Muscle layer of duodenum (tissue), 2 donors: ENCODE measurements at regions not wholly inside any gene's neighbourhood (a gene's known extent, or its start where the extent isn't known, plus 50 kb on each side); places are given as distances from the start of the nearest gene placed in this dataset.
"Not testable (repeated sequence)": the region's sequence is repeated elsewhere in the genome, so short reads cannot be mapped to it uniquely, and the experiment has no call there.

Source experiments
- H3K27ac ChIP-seq: one replicate; pipeline ENCODE4 v1.7.0; 2013; ENCODE audit warnings: mild to moderate bottlenecking, low read length
- H3K27me3 ChIP-seq: one replicate; pipeline ENCODE4 v1.7.0; 2013; ENCODE audit warnings: low read depth, mild to moderate bottlenecking, control low read depth, low read length
- H3K36me3 ChIP-seq, 2 donors: one replicate each; pipeline ENCODE4 v1.7.0; 2013; ENCODE audit warnings: low read length in 2 of 2, control low read depth in 1 of 2, mild to moderate bottlenecking in 1 of 2; ENCODE audit not compliant: insufficient read depth in 2 of 2, control insufficient read depth in 1 of 2
- H3K4me1 ChIP-seq, 2 donors: one replicate each; pipeline ENCODE4 v1.7.0; 2013; ENCODE audit warnings: low read length in 2 of 2, mild to moderate bottlenecking in 2 of 2, control low read depth in 1 of 2, moderate library complexity in 1 of 2; ENCODE audit not compliant: insufficient read depth in 2 of 2, control insufficient read depth in 1 of 2
- H3K4me3 ChIP-seq, 2 donors: one replicate each; pipeline ENCODE4 v1.7.0; 2013; ENCODE audit warnings: low read length in 2 of 2, low read depth in 1 of 2, mild to moderate bottlenecking in 1 of 2
- H3K9me3 ChIP-seq, 2 donors: one replicate each; pipeline ENCODE4 v1.7.0; 2013; ENCODE audit warnings: low read length in 2 of 2, control low read depth in 1 of 2, mild to moderate bottlenecking in 1 of 2; ENCODE audit not compliant: control insufficient read depth in 1 of 2
- donor health status: healthy.

DNA sequence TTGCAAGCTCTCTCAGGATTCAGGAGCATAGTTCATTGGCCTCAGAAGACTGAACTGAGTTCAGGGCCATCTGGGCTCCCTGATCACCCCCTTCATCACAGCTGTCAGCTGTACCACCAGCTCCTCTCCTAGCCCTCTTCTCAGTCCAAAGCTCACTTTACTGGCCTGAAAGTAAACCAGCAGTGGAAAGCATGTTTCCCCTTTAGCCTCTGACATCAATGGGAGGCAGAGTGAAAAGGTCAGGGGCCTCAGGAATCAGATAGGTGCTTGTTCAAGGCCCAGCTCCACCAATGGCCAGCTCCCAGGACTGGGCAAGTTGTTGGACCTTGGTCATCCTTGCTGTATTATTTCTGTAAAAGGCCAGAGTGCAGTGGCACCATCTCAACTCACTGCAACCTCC lies 223.4 kb downstream of the TLE3 start:
- H3K9me3 ChIP-seq = peaks cover 15 to 22% of the 10 kb centered on the region in 2 donors

DNA sequence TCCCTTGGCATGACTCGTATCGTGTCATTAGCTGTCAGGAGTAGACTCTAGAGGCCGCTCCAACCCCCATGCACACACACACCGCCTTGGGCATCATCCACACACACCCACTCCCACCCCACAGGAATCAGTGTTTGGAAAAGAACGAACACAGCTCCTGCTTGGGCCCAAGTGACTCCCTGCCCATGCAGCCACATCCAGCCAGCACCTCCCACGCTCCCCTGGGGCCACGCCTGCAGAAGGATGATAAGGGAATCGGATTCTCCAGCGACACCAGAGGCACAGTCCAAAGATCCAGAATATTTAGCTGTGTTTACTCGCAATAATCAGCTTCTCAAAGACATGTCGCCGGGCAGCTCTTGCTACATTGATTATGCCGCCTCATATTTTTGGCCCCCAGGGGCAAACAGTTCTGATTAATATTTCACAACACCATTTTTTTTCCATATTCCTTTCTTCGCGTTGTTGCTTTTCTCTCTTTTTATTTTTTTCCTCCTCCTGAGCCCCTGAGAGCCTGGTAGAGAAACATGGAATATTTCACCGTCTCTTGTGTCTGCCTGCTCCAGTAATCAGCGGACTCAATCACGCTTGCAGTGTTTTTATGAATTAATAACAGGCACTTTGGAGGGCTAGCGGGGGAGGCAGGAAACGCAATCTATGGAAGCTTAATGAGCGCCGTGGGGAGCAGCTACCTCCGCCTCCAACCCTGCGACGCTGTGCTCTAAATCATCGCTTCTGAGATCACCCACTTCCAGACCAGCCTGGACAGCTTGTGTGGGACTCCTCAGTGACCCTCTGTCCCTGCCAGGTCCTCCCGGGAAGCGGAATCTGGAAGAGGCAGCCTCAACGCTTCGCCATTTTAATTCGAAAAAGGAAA lies 221.4 kb downstream of the TLE3 start:
- no peak overlapping the region for H3K27ac ChIP-seq
- no peaks in the 10 kb centered on the region for H3K4me1 ChIP-seq
- peaks cover 15 to 22% of the 10 kb centered on the region in 2 donors for H3K9me3 ChIP-seq
- H3K4me3 ChIP-seq = no peak overlapping the region
- H3K27me3 ChIP-seq = no peaks in the 10 kb centered on the region
- no peaks in the 10 kb centered on the region for H3K36me3 ChIP-seq

More for the DNA sequence above, 223.4 kb downstream of the TLE3 start:
- H3K4me1 ChIP-seq = no peaks in the 10 kb centered on the region
- H3K4me3 ChIP-seq = no peak overlapping the region
- H3K36me3 ChIP-seq = no peaks in the 10 kb centered on the region
- no peak overlapping the region for H3K27ac ChIP-seq
- no peaks in the 10 kb centered on the region for H3K27me3 ChIP-seq

DNA sequence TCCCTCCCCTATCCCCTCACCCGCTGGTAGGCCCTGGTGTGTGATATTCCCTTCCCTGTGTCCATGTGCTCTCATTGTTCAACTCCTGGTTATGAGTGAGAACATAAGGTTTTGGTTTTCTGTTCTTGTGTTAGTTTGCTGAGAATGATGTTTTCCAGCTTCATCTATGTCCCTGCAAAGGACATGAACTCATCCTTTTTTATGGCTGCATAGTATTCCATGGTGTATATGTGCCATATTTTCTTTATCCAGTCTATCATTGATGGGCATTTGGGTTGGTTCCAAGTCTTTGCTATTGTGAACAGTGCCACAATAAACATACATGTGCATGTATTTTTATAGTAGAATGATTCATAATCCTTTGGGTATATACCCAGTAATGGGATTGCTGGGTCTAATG lies 217.8 kb downstream of the TLE3 start:
- not testable (repeated sequence) for H3K4me1 ChIP-seq, H3K9me3 ChIP-seq, H3K27me3 ChIP-seq, H3K36me3 ChIP-seq, H3K27ac ChIP-seq, H3K4me3 ChIP-seq

DNA sequence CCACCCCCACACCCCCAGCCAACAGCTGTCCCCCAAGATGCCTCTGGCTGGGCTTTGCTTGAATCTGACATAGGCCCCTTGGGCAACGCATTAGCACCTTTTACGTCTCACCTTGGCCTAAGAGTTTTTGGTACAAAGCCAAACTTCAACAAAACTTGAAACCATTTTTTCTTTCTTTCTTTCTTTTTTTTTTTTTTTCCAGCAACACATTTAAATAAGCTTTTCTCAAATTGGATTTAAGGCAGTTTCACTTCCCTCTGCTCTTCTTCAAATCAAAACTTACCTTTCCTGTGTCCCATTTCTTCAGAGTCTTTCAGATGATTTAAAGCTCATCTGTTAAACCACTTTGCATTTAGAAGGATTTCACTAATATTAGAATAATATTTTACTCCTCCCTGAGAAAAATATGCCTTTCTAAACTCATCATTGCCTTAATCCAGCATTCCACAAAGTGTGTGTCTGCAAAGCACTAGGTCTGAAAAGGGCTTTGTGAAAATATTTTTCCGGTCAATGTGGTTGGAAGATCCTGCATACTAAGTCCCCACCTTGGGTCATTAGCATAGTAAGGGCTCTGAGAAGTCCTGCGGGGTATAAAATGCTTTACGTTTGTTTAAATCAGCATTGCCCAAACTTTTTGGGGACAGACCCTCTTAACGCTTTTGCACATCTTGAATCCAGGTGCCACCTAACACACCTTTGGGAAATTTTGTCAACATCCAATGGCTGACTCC lies 217.0 kb downstream of the TLE3 start:
- Histone ChIP-seq H3K4me1 (no peaks in the 10 kb centered on the region), H3K4me3 (no peak overlapping the region), H3K9me3 (peaks cover 0 to 3% of the 10 kb centered on the region in 2 donors), H3K27me3 (peaks cover 4% of the 10 kb centered on the region), H3K36me3 (no peaks in the 10 kb centered on the region), H3K27ac (no peak overlapping the region)

DNA sequence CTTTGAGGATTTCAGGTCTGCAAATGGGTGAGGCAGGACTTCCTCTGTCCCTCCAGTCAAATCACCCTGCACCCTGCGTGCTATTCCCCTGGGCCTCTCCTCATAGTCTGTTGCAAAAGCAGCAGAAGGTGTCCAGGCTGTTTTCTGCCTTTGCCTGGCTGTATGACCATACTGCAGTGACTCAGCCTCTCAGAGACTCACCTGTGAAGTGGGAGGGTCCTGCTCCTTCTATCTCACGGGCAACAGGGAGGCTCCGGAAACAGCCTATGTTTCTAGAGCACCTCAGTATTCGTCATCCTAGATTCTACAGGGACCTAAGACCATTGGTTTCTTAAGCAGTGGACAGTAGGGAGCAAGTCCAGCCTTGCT lies 216.4 kb downstream of the TLE3 start:
- Histone ChIP-seq H3K27me3 (peaks cover 4% of the 10 kb centered on the region), H3K9me3 (peaks cover 0 to 3% of the 10 kb centered on the region in 2 donors), H3K27ac (no peak overlapping the region), H3K4me3 (no peak overlapping the region), H3K36me3 (no peaks in the 10 kb centered on the region), H3K4me1 (no peaks in the 10 kb centered on the region)

DNA sequence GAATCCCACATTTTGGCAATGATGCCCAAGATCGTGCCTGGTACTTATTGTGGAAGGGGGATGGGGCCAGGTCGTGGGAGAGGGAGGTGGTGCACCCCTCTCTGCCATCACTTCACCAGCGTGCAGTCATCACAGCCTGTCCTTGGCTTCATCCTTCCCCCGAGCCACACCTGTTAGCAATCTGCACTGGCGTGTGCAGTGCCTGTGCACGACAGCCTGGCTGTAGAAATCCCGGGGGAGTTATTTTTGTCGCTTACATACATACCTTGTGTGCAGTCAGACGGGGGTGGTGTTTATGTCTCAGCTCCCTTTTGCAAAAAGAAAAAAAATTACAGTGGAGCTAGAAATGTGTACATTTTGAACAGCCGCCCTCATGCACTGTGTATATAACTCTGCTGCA lies 216.0 kb downstream of the TLE3 start:
- Histone ChIP-seq H3K27me3 (peaks cover 4% of the 10 kb centered on the region), H3K9me3 (peaks cover 0 to 3% of the 10 kb centered on the region in 2 donors), H3K27ac (no peak overlapping the region), H3K4me3 (no peak overlapping the region), H3K36me3 (no peaks in the 10 kb centered on the region), H3K4me1 (no peaks in the 10 kb centered on the region)

DNA sequence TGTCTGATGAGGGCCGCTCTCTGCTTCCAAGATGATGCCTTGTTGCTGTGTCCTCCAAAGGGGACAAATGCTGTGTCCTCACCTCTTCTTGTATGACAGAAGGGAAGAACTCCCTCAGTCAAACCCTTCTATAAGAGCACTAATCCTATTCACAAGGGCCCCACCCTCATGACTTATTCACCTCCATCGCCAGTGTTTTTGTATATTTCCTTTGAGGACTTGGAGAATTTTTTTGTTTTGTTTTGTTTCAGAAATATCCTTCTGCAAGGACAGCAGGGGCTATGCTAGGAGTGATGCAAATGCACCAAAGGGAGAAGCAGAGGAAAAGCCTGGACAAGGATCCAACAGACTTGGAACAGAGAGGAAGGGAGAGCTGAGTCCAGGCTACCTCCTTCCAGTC lies 214.4 kb downstream of the TLE3 start:
- Histone ChIP-seq H3K4me1 (no peaks in the 10 kb centered on the region), H3K36me3 (no peaks in the 10 kb centered on the region), H3K27me3 (peaks cover 4% of the 10 kb centered on the region), H3K4me3 (no peak overlapping the region), H3K9me3 (peaks cover 0 to 3% of the 10 kb centered on the region in 2 donors), H3K27ac (no peak overlapping the region)

DNA sequence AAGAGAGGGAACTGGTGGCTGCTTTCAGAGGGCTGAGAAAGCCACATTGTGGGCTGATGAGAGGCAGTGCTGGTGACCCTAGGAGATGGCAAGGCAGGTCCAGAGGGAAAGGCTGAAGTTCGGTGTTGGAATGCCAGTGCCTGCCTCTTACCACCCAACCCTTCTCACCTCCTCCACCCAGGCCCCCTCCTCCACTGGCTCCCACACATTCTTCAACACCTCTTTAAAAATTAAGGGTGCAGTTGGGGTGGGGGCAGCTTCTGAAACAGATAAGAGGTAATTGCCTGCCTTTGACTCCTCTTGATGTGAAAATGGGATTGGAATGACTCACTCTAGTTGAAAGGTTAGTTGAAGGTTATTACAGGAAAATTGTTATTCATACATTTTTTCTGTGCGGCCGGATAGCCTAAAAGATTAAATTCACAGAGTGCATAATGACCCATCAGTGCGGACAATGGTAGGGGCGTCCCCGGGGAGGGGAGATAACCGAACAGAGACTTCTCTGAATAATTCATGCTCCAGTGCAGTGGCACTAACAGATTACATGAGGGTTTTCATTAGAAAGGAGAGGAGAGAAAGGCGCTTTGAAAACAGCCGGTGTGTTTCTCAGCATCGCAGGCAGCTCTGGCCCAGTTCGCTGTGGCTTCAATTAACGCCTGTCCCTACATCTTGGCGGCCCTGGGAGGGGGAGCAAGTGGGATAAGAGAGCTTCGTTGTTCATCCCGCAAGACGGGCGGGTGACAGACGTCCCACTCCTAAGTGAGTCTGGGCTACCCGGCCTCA lies 212.4 kb downstream of the TLE3 start:
- Histone ChIP-seq H3K27ac (no peak overlapping the region), H3K36me3 (no peaks in the 10 kb centered on the region), H3K27me3 (peaks cover 4% of the 10 kb centered on the region), H3K9me3 (peaks cover 0 to 3% of the 10 kb centered on the region in 2 donors), H3K4me1 (no peaks in the 10 kb centered on the region), H3K4me3 (no peak overlapping the region)

DNA sequence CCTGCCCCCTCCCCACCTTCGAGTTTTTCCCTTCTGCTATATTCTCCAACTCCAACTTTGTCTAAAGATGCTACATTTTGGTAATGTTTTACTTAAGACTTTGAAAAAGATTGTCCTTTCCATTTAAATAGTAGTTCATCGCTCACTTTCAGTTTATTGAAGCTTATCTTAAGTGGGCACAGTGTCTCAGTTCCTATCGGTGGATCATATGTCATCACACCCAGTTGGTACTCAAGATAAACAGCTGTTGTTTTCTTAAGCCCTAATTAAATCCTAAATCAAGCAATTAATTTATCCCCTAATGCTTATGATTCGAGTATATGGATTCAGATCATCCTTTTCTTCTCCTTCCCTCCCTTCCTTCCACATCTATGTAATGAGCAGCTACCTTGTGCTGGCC lies 210.7 kb downstream of the TLE3 start:
- Histone ChIP-seq H3K36me3 (no peaks in the 10 kb centered on the region), H3K27me3 (peaks cover 4% of the 10 kb centered on the region), H3K9me3 (peaks cover 0 to 3% of the 10 kb centered on the region in 2 donors), H3K4me1 (no peaks in the 10 kb centered on the region), H3K4me3 (no peak overlapping the region), H3K27ac (no peak overlapping the region)

DNA sequence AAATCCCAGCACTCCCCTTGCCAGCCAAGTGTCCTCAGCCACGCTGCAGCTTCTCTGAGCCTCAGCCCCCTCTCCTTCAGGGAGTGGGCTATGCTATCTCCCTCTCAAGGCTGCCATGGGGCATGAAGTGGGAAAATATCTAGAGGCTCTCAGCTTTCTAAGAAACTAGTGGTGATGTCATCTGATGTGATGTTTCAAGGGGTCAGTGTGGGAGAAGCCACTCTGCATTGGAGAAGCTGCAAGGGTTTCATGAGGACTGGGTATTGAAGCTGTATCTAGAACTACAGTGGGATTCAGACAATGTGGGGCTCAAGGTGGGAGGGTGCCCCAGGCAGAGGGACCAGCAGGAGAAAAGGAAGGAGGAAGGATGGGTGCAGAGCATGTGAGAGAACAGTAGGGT lies 210.2 kb downstream of the TLE3 start:
- Histone ChIP-seq H3K9me3 (peaks cover 0 to under 1% of the 10 kb centered on the region in 2 donors), H3K27ac (no peak overlapping the region), H3K27me3 (peaks cover 4% of the 10 kb centered on the region), H3K4me3 (no peak overlapping the region), H3K36me3 (no peaks in the 10 kb centered on the region), H3K4me1 (no peaks in the 10 kb centered on the region)

DNA sequence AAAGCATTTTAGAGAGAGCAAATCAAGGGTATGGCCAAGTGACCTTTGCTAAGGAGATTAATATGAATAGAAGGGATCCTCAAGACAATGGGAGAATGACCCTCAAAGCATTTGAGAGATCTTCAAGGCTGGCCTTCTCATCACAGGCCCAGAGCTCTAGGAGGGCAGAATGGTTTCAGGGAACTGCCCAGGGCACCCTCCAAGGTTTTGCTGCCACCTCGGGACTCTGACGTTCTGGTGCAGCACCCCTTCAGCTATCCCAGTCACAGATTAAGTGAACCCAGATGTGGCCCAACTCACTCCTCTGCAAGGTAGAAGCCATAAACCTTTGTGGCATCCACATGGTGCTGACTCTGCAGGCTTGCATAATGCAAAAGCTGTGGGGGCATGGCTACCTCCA lies 209.3 kb downstream of the TLE3 start:
- Histone ChIP-seq H3K4me1 (no peaks in the 10 kb centered on the region), H3K27me3 (peaks cover 4% of the 10 kb centered on the region), H3K27ac (no peak overlapping the region), H3K36me3 (no peaks in the 10 kb centered on the region), H3K9me3 (no peaks in the 10 kb centered on the region), H3K4me3 (no peak overlapping the region)
